NCI-H1694 treated with DMSO at 0.1 percent for 48 hours (cell line): ENCODE measurements at regions not wholly inside any gene's neighbourhood (a gene's known extent, or its start where the extent isn't known, plus 50 kb on each side); places are given as distances from the start of the nearest gene placed in this dataset.

Experiments
- DNase-seq: peaks from one replicate; lab custom pipeline; 2025; lab: John Stamatoyannopoulos, UW

DNA sequence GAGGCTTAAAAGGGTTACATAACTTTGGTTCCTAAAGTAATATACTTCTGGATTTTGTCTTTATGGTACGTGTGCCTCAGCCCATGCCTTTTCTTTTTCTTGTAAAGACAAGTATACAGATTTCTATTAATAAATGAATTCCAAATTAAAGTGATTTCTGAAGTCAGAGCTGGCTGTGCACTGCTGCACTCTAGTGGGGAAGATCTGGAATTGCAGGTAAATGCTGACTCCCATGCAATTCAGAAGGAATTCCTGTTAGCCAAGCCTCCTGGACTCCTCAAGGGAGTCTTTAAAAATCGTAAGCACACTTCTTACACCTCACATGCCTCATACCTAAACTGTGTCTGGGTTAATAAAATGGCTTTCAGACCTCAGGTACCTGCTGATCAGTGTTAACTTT, 118.4 kb upstream of the SLC7A1 start:
- peak; percentile 3 for DNase-seq

DNA sequence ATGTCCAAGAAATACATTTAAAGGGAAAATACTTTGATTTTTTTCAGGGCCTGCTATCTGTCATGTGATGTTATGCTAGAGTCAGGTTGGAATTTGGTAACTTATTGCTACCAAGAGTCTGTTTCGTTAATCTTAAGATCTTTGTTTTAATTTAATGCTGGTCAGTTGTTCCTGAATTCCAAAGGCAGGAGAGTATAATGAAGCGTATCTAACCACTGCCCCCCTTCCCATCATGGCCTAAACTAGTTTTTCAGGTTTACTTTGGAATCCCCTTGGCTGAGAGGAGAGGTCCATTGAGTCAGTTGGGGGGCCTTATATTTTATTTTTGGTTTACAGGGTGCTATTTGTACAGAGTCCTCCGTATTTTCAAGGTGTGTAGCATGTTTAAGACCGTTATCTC, 116.3 kb upstream of the SLC7A1 start:
- no peak for DNase-seq

- peak; percentile 22 for DNase-seq
Observed at GRCh38 chr13:29710511-29710910, 115.0 kb upstream of the SLC7A1 start.

GRCh38 chr13:29709407-29710069, 114.0 kb upstream of the SLC7A1 start:
- no peak for DNase-seq

DNA sequence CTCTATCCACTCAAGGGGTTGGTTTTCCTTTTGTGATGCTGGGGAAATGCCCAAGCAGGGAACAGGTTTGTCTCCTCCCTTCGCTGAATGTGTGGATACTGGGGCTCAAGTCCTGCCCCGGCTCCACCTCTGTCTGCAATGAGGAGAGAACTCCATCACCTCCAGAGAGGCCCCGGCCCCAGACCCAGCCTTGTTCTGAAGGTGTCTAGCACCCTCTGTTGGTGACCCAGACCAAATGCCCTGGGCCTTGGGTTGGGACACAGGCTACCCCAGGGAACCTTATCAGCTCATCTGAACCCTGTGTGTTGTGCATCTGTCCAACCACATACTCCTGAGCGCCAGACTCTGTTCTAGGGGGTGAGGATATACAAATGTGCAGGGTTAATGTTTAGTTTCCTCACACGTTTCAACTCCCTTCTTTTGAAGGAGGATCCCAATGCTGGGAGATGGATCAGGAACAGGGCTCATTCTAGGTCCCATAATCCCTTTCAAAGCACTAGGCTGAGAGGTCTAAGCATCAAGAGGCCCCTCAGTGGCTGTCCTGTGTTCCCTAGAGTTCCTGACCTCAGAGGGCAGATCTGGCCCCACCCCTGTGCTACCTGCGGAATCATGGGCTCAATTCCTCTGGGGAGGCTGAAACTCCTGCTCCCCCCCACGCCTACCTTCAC, 112.5 kb upstream of the SLC7A1 start:
- peak; percentile 33 for DNase-seq

GRCh38 chr13:29706923-29707322, 111.4 kb upstream of the SLC7A1 start:
- no peak for DNase-seq

DNA sequence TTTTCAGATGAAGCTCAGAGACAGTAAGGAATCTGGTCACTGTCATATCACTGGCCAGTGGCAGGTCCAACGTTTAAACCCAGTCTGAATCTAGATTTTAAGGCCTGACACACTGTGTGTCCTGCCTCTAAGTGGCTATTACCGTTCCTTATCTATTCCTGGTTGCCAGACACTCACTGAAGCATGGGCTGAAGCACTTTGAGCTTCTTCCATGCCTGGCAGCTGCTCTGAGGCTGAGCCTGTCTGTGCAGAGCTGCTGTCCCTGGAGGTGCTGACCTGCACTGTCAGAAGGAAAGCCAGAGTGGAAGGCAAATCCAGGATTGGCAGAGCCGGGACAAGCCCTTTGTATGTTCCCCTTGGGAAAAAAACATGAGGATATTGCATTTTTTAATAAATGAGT, 109.2 kb upstream of the SLC7A1 start:
- DNase-seq = no peak

GRCh38 chr13:29703421-29703820, 107.9 kb upstream of the SLC7A1 start:
- DNase-seq = no peak

DNA sequence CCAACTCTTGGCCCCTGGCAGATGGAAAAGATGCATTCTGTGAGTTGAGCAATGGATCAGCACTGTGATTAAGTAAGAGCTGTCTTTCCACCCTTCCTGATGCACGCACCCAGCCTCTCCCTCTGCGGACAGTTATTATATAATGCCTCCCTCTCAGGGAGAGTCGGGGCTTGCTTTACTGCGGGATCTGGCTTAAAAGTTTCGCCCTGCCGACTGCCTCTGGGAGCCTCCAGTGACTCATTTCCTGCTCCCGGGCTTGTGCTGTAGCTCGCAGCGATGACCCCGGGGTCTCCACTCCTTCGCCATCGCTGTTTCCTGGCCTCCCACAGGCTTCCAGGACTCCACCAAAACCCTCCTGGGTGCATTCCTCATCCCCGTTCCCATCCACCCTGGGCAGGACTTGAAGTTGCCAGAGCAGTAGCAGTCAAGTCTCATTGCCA, 107.4 kb upstream of the SLC7A1 start:
- DNase-seq = no peak

DNA sequence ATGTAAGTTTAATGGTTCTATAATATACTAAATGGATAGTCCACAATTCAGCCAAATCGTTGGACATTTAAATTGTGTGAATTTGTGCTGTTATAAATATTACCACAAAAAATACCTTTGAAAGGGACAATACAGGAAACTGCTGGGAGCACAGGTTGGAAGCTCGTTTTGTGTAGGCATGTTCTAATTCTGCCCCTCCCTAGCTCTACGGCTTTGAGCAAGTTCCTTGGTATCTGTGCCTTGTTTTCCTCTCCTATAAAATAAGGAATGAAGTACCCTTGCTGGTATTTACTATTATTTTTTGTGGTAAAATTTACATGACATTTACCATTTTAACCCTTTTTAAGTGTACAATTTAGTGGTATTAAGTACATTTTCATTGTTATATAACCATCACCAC, 102.6 kb upstream of the SLC7A1 start:
- DNase-seq = no peak

- DNase-seq = no peak
Observed at GRCh38 chr13:29696606-29697005, 101.1 kb upstream of the SLC7A1 start.

GRCh38 chr13:29693275-29693945, 97.9 kb upstream of the SLC7A1 start:
- DNase-seq = no peak

DNA sequence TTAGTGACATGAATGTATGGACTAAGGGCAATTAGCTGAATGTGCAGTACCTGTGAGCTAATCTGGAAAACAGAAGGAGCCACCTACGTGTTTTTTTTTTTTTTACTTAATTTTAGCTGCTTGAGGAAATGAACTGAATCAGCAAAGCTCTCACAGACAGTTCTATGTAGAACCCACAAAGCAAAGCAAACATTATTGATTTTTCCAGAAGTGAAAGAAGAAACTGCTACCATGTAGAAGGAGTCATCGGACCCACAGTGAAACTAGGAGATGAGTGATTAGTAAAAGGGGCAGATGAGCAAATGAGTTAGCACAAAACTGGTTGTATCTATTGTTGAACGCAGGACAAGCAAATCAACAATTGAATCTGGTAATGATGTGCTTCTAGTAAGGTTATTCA, 94.1 kb upstream of the SLC7A1 start:
- no peak for DNase-seq

GRCh38 chr13:29688193-29688592, 92.7 kb upstream of the SLC7A1 start:
- DNase-seq = no peak

DNA sequence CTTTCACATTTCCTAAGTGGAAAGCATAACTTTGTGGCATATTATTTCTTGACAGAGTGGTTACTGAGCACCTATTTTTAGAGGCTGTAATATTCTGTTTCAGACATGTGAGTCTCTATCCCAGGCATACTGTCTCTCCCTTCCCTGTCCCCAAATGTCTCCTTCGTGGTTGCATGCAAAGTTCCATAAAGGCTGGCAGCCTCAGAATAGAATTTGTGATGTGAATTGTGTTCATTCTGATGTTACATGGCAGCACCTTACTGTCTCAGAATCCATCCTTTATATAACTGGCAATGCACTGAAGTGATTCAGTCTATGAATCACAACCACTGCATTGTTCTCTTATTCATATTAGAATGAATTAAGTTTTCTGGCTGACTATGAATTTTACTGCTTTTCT, 89.0 kb upstream of the SLC7A1 start:
- no peak for DNase-seq

DNA sequence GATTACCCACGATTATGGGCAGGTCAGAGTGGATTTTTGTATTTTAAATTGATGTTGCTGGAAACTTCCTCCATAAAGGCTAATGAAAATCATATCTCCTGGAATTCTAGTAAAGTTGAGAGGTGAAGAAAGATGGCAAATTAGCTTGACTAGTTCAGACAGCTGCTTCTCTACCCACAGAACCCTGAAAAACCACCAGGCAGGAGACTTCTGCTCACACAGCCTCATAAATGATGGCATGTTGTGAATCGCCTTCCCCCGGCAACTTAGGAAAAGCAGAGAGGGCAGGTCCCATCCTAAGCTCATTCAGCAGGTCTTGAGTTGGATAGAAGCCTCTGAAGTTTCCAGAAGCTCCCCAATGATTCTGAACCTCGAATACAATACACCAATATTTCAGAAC, 87.6 kb upstream of the SLC7A1 start:
- no peak for DNase-seq

DNA sequence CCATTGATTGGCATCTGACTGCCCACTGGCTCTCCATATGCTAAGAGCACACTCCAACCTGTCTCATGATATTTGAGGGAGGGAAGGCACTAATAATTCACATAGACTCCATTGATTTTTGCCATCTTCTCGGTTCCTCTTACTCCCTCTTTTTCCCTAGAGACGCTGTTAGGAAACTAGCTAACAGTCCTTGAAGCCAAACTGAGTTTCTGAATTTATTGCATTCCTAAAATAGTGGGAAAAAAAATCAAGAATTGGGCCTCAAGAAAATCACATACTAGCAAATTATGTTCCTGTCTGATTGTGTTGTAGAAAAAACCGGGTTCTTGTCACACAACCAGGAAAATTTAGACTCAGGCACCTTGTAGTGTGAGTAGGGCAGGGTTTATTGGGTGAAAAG, 86.4 kb upstream of the SLC7A1 start:
- no peak for DNase-seq

GRCh38 chr13:29679396-29680053, 84.0 kb upstream of the SLC7A1 start:
- no peak for DNase-seq

- DNase-seq = no peak
Observed at GRCh38 chr13:29677627-29678026, 82.1 kb upstream of the SLC7A1 start.

- no peak for DNase-seq
Observed at GRCh38 chr13:29676941-29677452, 81.5 kb upstream of the SLC7A1 start.

DNA sequence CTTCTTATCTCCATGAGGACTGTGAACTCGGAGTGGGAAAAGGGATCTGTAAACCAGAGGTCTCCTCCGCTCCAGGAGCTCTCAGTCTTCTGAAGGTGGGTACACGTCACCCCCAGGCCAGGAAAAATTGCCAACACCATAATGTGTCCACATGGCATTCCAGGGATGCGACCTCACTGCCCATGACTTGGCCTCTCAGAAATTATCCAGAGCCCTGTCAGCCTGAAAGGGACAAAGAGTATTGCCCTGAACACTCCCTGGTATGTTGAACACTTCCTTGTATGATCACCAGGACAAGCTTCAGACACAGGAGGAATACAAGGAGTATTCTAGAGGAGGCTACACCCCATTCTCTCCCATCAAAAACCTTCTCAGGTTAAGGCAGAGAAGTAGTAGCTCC, 81.0 kb upstream of the SLC7A1 start:
- no peak for DNase-seq

DNA sequence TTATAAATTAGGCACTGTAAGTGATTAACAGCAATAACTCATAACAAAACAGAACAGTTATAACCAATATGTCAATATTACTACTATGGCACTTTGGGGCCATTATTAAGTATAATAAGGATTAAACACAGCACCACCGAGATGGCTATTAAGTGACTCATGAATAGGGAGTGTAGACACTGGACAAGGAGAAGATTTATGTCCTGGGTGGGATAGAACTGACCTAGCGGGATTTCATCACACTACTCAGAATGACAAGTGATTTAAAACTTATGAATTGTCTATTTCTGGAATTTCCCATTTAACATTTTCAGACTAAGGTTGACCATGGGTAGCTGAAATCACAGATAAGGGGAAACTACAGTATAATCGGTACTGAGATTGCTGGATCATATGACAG, 79.0 kb upstream of the SLC7A1 start:
- no peak for DNase-seq

- DNase-seq = no peak
Observed at GRCh38 chr13:29664591-29664990, 69.1 kb upstream of the SLC7A1 start.
